NCI-H82 treated with DMSO at 0.1 percent for 48 hours (cell line): ENCODE measurements at regions not wholly inside any gene's neighbourhood (a gene's known extent, or its start where the extent isn't known, plus 50 kb on each side); places are given as distances from the start of the nearest gene placed in this dataset.
"Not testable (repeated sequence)": the region's sequence is repeated elsewhere in the genome, so short reads cannot be mapped to it uniquely, and the experiment has no call there.

Experiments used
- DNase-seq: peaks from one replicate; lab custom pipeline; 2025; ENCODE audit not compliant: unreplicated experiment; lab: John Stamatoyannopoulos, UW

DNA sequence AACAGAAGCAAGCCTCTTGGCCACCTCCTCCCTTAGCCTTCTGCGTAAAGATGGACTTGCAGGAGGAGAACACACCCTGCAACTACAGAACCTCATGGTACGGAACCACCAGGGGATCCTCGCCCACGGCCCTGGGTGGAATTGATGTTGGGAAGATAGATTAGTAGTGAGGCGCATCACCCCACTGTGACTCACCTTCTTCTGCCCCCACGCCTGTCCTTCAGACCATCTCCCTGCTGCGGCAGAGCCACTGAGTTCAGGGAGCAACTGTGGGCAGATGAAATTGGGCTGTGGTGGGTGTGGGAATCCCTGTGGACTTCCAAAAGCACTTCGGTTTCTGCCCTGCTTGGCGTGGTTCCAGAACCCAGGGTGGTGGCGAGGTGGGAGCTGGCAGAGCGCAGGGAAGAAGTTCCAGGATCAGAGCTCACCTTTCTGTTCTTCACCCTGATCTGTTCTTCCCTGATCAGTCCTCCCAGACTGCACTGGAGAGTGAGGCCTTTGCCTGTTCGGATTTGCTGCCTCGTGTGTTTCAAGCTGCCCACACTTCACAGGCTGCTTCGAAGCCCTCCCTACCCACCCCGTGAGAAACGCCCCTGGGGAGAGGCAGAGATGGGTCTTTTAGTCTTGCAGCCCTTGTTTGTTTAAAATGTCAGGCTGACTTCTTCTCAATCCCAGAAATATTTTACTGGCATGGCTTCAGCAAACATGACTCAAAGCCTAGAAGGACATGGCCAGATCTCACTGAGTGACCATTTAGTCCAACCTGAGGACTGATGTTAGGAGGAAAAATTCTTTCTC is 92.8 kb upstream of the MLN start:
- DNase-seq = no peak

- DNase-seq = no peak
Measured at GRCh38 chr6:33895988-33896387, 92.2 kb upstream of the MLN start.

DNA sequence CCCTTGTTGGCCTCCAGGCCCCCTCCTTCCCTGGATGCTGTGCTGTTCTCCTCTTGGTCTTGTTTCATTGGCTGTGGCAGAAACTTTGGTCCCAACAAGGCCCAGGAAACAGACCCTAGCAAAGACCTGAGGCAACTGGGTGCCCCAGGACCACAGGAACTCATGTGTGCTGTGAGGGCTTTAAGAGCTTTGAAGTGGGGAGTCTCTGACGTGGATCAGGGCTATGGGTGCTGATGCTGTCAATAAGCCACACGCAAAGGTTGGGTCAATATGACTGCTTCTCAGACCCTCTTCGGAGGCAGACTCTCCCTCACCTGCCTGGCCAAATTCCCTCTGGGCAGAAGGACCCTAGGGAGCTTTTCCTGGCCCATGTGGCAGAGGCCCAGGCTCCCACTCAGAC is 91.5 kb upstream of the MLN start:
- DNase-seq = no peak

GRCh38 chr6:33894438-33894837 is 90.6 kb upstream of the MLN start:
- no peak for DNase-seq

DNA sequence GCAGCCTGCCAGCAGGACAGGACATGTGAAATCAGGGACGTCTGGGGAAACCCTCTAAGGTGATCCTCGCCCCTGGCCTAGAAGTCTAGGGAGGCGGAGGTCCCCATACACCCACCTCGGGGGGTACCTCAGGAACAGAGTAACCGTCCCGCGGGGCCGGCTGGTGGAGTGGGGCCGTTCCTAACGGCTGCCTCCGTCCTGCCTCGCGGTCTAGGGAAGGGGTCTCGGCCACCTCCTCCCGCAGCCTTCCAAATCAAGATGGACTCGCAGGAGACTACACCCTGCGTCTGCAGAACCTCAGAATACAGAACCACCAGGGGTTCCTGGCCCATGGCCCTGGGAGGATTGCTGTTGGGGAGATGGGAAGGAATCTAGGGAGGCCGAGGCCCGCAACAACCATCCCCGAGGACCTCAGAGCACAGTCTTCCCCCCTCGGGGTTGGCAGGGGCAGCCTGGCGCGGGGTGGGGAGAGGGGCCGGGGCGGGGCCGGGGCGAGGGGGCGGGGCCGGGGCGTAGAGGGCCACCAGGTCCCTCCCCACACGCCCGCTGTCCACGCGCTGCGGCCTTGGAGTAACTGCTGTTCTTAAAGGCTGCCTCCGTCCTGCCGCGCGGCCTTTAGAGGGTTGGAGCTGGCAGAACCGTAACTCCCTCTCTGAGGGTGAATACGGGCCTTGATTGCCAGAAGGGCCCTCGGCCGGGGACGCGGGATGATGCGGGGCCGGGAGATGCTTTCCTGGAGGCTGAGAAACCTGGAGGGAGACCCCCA is 89.0 kb upstream of the MLN start:
- DNase-seq = no peak

DNA sequence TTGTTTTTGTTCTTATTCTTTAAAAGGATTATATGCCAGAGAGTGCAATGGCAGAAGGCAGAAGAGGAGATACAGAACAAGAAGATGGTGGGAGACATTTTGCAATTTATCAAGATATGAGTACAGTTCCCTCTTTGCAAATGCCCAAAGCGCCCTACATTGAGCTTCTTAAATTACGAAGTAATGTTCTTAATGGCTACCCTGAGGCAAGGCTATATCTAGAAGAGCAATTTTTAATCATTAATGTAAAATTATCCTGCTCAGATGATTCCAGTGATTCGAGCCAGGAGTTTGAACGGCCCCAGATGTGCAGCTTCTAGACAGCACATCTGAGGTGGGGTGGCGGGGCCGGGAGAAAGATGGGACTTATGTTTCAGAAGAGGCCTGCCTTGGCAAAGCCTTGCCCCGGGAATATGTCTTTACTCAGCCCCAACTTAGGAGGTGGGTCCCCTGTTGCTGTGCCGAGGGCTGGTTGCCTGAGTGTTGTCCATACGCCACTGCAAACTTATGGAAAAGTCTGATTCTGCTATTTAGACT is 84.9 kb upstream of the MLN start:
- no peak for DNase-seq

- DNase-seq = no peak
Measured at GRCh38 chr6:33888183-33888582, 84.4 kb upstream of the MLN start.

DNA sequence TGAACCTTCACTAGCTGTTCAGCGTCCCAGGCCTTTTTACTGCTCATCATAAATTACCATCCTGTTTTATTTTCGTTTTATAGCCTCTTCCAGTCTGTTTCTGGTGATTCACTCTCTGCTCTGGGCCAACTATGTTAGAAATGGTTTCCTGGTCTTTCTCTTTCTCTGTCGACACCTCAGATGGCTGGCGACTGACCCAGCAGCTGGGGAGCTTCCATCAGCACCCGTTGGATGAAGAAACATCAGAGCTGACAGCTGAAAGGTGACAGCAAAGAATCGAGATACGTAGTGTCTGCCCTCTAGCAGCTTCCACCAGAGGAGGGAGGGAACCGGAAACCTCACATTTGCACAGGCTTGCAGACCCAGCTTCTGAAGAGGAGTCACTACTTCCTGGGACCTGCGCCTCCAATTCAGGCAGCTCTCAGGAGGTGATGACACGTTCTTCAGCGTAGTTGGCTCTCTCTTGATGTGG is 82.9 kb upstream of the MLN start:
- DNase-seq = no peak

DNA sequence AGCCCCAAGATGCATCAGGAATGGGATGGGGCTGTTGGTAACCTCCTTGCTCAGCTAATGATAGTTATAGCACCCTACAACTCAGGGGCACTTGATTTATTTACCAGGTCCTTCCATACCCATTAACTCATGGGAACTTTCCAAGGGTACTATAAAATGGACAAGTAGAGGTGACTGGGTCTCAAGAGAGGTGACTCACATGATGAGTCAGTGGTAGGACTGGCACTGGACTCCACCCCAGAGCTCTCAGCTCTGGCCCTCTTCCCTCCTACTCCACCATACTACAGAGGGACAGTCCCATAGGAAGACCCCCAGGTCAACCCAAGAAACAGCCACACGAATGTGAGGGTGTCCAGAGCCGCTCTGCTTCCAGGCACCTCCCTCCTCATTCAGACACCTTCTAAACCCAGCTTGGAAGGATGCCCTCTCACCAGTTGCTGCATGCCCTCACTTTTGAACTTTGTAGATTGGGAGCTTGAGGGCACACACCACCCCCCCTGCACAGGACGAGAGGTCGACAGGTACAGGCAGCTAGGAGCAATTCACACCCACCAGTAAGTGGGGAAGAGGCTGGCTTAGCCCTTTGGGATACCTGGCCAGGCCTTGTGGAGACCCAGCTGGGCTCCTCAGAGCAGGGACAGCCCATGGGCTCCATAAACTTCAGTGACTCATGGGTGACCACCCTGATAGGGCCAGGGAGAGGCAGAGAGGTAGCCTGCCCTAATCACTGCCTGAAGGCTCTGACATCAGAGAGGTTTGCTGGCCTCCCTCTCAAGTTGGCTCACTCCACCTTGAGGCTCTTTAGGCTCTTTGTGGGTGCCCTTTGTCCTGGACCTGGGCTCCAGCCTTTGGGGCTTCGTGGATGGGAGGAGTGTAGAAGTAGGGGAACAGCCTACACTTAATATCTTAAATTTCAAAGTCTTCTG is 81.6 kb upstream of the MLN start:
- DNase-seq = no peak

- DNase-seq = not testable (repeated sequence)
Measured at GRCh38 chr6:33883621-33884020, 79.8 kb upstream of the MLN start.

DNA sequence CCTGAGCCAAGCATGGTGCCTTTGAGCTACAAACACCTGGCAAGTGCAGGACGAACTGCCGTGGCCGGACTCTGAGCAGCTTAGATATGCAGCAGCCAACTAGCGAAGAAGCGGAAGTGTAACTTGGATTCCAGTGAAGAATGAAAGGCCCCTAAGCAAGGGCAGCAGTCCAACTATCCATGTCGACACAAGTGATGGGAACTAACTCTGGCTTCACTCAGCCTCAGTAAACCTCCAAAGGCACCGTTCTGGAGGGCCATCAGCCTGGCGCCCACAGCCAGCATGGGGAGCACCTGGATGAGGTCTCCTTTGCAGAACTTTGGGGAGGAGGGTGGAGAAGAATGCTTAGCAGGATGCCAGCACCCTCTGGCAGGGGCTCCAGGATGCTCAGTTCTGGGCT is 78.4 kb upstream of the MLN start:
- no peak for DNase-seq

DNA sequence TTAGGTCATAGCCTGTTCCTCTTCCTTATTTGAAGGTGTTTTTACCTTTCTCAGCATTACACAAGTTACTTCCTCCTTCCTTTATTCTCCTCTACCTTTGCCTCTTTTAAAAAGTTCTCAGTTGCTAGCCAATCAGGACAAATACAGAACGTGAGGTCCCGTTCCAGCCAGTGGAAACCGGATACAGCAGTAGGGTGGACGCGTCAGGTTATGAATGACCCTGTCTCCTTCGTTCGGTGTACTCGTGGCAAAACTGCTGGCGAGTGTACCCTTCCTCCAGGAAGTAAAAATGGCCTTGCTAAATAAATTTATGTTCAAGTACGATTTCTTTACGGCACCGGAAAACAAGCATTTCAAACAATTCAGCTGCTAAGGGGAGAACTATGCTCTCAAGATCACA is 77.0 kb upstream of the MLN start:
- no peak for DNase-seq

DNA sequence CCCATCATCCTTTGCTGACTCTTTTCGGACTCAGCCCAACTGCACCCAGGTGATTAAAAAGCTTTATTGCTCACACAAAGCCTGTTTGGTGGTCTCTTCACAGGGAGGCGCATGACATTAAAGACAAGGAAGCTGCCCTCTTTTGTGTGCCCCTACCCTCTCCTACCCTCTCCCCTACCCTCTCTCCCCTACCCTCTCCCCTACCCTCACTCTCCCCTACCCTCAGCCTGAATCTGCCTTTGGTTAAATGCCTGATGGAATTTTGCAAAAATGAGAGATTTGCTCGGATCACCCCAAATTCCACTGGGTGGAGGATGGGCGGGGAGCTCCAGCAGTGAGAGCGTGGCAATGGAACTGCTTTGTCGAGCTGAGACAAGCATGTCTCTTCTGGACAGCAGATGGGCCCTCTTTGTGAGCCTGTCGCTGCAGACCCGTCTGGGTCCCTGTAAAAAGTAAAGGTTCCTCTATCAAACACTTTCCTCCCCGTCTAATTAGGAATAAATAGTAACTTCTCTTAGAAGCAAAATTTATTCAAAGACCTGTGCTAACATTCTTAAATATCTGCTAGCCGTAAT is 76.4 kb upstream of the MLN start:
- DNase-seq = no peak

DNA sequence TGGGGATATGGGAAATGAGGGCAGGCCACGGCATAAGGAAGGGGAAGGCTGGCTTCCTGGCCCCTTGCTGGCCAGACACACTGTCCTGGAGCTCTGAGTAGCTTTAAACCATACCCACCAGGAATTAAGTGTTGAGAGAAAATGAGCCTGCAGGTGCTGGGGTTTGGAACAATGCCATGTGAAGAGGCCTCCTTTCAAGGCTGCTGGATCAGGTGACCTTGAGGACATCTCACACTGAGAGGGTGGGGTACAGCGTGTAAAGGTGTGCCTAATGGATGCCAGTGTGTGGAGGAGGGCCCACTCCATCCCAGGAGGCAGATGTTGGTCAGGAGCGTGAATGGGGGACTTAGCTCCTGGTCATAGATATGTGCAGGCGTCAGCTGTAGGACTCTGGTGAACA is 74.8 kb upstream of the MLN start:
- no peak for DNase-seq

GRCh38 chr6:33877982-33878535 is 74.3 kb upstream of the MLN start:
- DNase-seq = no peak

- no peak for DNase-seq
Measured at GRCh38 chr6:33875696-33876095, 71.9 kb upstream of the MLN start.

GRCh38 chr6:33875141-33875581 is 71.4 kb upstream of the MLN start:
- DNase-seq = no peak

DNA sequence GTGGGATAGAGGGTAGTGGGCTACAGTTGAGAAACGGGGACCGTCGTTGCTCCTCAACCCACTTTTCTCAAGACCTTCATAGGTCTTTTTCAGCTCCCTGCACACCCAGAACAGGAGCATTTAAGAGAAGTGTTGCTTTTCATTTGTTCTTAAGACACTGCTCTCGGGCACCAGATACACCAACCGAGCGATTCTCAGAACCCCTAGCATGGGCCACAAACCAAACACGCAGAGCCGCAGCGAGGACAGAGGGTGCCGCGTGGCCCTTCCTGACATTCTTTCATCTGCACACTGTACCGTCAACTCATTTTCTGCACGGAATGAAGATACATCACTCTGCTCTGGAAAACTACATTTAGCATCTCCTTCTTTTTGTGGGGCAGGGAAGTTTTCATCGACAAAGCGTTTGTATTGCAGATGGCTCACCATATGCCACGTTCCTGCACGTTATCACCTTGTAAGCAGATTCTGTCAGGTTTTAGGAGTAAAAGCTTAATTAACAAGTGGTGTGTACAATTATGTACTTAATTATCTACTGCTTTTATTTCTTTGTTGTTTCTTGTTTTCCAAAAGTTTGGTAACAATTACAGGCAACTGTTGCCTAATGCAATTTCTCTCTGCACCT is 70.4 kb upstream of the MLN start:
- no peak for DNase-seq

GRCh38 chr6:33872761-33873160 is 69.0 kb upstream of the MLN start:
- DNase-seq = no peak
